Astrocyte (in vitro differentiated cells and primary cell): ENCODE measurements at regions not wholly inside any gene's neighbourhood (a gene's known extent, or its start where the extent isn't known, plus 50 kb on each side); places are given as distances from the start of the nearest gene placed in this dataset.

Experiments
- DNase-seq: peaks from one replicate; pipeline ENCODE4 v3.0.0-alpha.2; 2010; ENCODE audit warnings: low read depth
- FAIRE-seq: peaks from 2 replicates; lab custom pipeline; 2011; peaks lifted over from hg19 to GRCh38; lab: Jason Lieb, UNC
- H2AFZ ChIP-seq: 2 replicates; pipeline ENCODE4 v1.6.0; 2012; ENCODE audit warnings: low read depth, low read length, inconsistent platforms
- H3K27ac ChIP-seq: 2 replicates; pipeline ENCODE4 v1.5.1; 2011; ENCODE audit warnings: low read depth, low read length, inconsistent platforms
- H3K27me3 ChIP-seq: 2 replicates; pipeline ENCODE4 v1.6.0; 2011; ENCODE audit warnings: low read length, inconsistent platforms; ENCODE audit not compliant: insufficient read depth
- H3K36me3 ChIP-seq: 2 replicates; pipeline ENCODE4 v1.5.1; 2011; ENCODE audit warnings: low read length, inconsistent platforms; ENCODE audit not compliant: insufficient read depth
- H3K4me1 ChIP-seq: 2 replicates; pipeline ENCODE4 v1.5.1; 2011; ENCODE audit warnings: low read length, inconsistent platforms; ENCODE audit not compliant: insufficient read depth
- H3K4me2 ChIP-seq: 2 replicates; pipeline ENCODE4 v1.6.0; 2012; ENCODE audit warnings: low read length, inconsistent platforms
- H3K4me3 ChIP-seq: 2 replicates; pipeline ENCODE4 v1.5.1; 2011; ENCODE audit warnings: low read depth, mild to moderate bottlenecking, low read length, inconsistent platforms; ENCODE audit not compliant: insufficient read depth
- H3K79me2 ChIP-seq: 2 replicates; pipeline ENCODE4 v1.6.0; 2012; ENCODE audit warnings: mild to moderate bottlenecking, low read length, inconsistent platforms; ENCODE audit not compliant: insufficient read depth
- H3K9ac ChIP-seq: 2 replicates; pipeline ENCODE4 v1.6.0; 2012; ENCODE audit warnings: mild to moderate bottlenecking, low read length, inconsistent platforms
- H3K9me3 ChIP-seq: 2 replicates; pipeline ENCODE4 v1.5.1; 2012; ENCODE audit warnings: low read depth, mild to moderate bottlenecking, low read length, inconsistent platforms; ENCODE audit not compliant: insufficient read depth
- H4K20me1 ChIP-seq: 2 replicates; pipeline ENCODE4 v1.6.0; 2012; ENCODE audit warnings: low read length, inconsistent platforms; ENCODE audit not compliant: insufficient read depth
- H3K27ac Mint-ChIP-seq: one replicate; pipeline ENCODE4 v1.8.0; 2021; ENCODE audit warnings: mild to moderate bottlenecking, mixed read lengths; ENCODE audit not compliant: unreplicated experiment
- H3K27me3 Mint-ChIP-seq: one replicate; pipeline ENCODE4 v1.8.0; 2021; ENCODE audit warnings: low read depth, mixed read lengths; ENCODE audit not compliant: unreplicated experiment
- H3K36me3 Mint-ChIP-seq: one replicate; pipeline ENCODE4 v1.8.0; 2021; ENCODE audit warnings: low read depth, mixed read lengths; ENCODE audit not compliant: unreplicated experiment
- H3K4me1 Mint-ChIP-seq: one replicate; pipeline ENCODE4 v1.8.0; 2021; ENCODE audit warnings: low read depth, mixed read lengths; ENCODE audit not compliant: unreplicated experiment
- H3K4me3 Mint-ChIP-seq: one replicate; pipeline ENCODE4 v1.8.0; 2021; ENCODE audit warnings: mild to moderate bottlenecking, moderate library complexity, mixed read lengths; ENCODE audit not compliant: unreplicated experiment
- H3K9me3 Mint-ChIP-seq: one replicate; pipeline ENCODE4 v1.8.0; 2021; ENCODE audit warnings: mild to moderate bottlenecking, mixed read lengths; ENCODE audit not compliant: unreplicated experiment
- CTCF ChIP-seq: IDR thresholded peaks from 2 replicates; pipeline ENCODE4 v1.5.1; 2011; ENCODE audit warnings: low read depth, mild to moderate bottlenecking, inconsistent platforms, low read length, moderate library complexity; ENCODE audit not compliant: insufficient read depth
- EZH2 ChIP-seq: IDR thresholded peaks from 2 replicates; pipeline ENCODE4 v1.6.1; 2012; ENCODE audit warnings: mild to moderate bottlenecking, low read length, inconsistent platforms; ENCODE audit not compliant: insufficient read depth

GRCh38 chr10:44259090-44259874 lies 125.6 kb downstream of the CXCL12 start:
- Histone ChIP-seq H3K4me1 (no peaks in the 10 kb centered on the region), H3K4me2 (no peak overlapping the region), H3K27me3 (peaks cover 2% of the 10 kb centered on the region), H2AFZ (no peak overlapping the region), H3K36me3 (no peaks in the 10 kb centered on the region), H3K27ac (no peak overlapping the region), H4K20me1 (no peaks in the 10 kb centered on the region), H3K9me3 (no peaks in the 10 kb centered on the region), H3K9ac (no peak overlapping the region), H3K79me2 (no peaks in the 10 kb centered on the region), H3K4me3 (no peak overlapping the region)
- Mint-ChIP-seq H3K9me3 (no peaks in the 10 kb centered on the region), H3K4me1 (no peaks in the 10 kb centered on the region), H3K4me3 (no peak overlapping the region), H3K27me3 (no peaks in the 10 kb centered on the region), H3K36me3 (no peaks in the 10 kb centered on the region), H3K27ac (no peak overlapping the region)
- TF ChIP-seq EZH2 = no peak
- no peak for TF ChIP-seq CTCF
- DNase-seq (no peak), FAIRE-seq (no peak)

GRCh38 chr10:44258460-44259089 lies 126.3 kb downstream of the CXCL12 start:
- FAIRE-seq = no peak
- no peaks in the 10 kb centered on the region for H3K36me3 Mint-ChIP-seq

More at GRCh38 chr10:44258460-44259089, 126.3 kb downstream of the CXCL12 start:
- Histone ChIP-seq H4K20me1 (no peaks in the 10 kb centered on the region), H2AFZ (no peak overlapping the region), H3K9ac (no peak overlapping the region), H3K27me3 (peaks cover 2% of the 10 kb centered on the region), H3K79me2 (no peaks in the 10 kb centered on the region), H3K4me3 (no peak overlapping the region), H3K27ac (no peak overlapping the region), H3K4me1 (no peaks in the 10 kb centered on the region), H3K36me3 (no peaks in the 10 kb centered on the region), H3K9me3 (no peaks in the 10 kb centered on the region), H3K4me2 (no peak overlapping the region)
- Mint-ChIP-seq H3K27ac (no peak overlapping the region), H3K27me3 (no peaks in the 10 kb centered on the region), H3K9me3 (no peaks in the 10 kb centered on the region), H3K4me3 (no peak overlapping the region), H3K4me1 (peaks cover 4% of the 10 kb centered on the region)
- TF ChIP-seq EZH2 (no peak), CTCF (no peak)
- DNase-seq = no peak
